ENCODE measurements at regions not wholly inside any gene's neighbourhood (a gene's known extent, or its start where the extent isn't known, plus 50 kb on each side); places are given as distances from the start of the nearest gene placed in this dataset.

DNA sequence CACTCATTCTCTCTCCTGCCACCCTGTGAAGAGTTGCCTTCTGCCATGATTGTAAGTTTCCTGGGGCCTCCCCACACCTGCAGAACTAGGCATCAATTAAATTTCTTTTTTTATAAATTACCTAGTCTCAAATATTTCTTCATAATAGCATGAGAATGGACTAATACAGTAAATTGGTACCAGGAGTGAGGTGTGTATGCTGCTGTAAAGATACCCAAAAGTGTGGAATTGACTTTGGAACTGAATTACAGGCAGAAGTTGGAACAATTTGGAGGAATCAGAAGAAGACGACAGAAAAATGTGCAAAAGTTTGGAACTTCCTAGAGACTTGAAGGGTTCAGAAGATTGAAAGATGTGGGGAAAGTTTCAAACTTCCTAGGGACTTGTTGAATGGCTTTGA is 308.1 kb upstream of the TMPRSS15 start:
- Mint-ChIP-seq H3K36me3 (ENCODE audit: low read depth) (no peaks in the 10 kb centered on the region), H3K9me3 (peaks cover 7% of the 10 kb centered on the region), H3K27ac (no peak overlapping the region), H3K4me3 (no peak overlapping the region), H3K4me1 (no peaks in the 10 kb centered on the region), H3K27me3 (ENCODE audit: insufficient read depth) (no peaks in the 10 kb centered on the region)
- DNase-seq: no peak
- H3K9ac ChIP-seq (ENCODE audit: extremely low read depth, low read length, poor library complexity, severe bottlenecking): no peak overlapping the region
- H3K36me3 ChIP-seq (ENCODE audit: control insufficient read depth, insufficient read depth, low read length): no peaks in the 10 kb centered on the region
- 71 to 77% methylated on average over 1 of the region's 1 CpG for WGBS, 2 experiments (ENCODE audit: insufficient coverage in 1 of 2, insufficient read length in 1 of 2)
- H3K9me3 ChIP-seq (ENCODE audit: control insufficient read depth, low read length): peaks cover 7% of the 10 kb centered on the region
- no peaks in the 10 kb centered on the region for H3K4me1 ChIP-seq (ENCODE audit: control insufficient read depth, insufficient read depth, low read length)
- no peak overlapping the region for H3K27ac ChIP-seq (ENCODE audit: low read depth, low read length)
- H3K4me3 ChIP-seq (ENCODE audit: low read length): no peak overlapping the region
- TF ChIP-seq CTCF (conservative IDR thresholded peaks at IDR 0.05): no peak
- no peaks in the 10 kb centered on the region for H3K27me3 ChIP-seq (ENCODE audit: control insufficient read depth, insufficient read depth, low read length, poor library complexity, severe bottlenecking)

DNA sequence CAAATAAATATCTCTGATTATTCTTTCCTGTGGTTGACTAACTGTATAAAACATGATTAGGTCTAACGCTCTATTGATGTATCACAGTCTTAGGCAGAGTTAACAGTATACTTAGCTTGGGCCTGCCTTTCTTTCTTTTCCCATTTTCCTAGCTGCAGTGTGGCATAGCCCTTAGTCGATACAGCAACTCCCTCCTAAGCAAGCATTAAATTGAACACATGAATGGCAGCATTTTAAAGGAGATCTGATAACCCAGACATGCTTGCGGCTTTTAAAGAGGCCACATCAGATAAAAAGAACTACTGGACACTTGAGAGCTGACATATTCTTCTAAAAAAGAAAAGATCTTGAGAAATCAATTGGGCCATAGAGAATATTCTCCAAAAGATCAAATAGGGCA is 312.0 kb upstream of the TMPRSS15 start:
- Mint-ChIP-seq H3K27ac (no peak overlapping the region), H3K36me3 (ENCODE audit: low read depth) (no peaks in the 10 kb centered on the region), H3K4me3 (no peak overlapping the region), H3K27me3 (ENCODE audit: insufficient read depth) (no peaks in the 10 kb centered on the region), H3K9me3 (peaks cover 7% of the 10 kb centered on the region), H3K4me1 (no peaks in the 10 kb centered on the region)
- 87 to 92% methylated on average over 2 to 3 of the region's 3 CpGs for WGBS, 2 experiments (ENCODE audit: insufficient coverage in 1 of 2, insufficient read length in 1 of 2)
- no peak overlapping the region for H3K27ac ChIP-seq (ENCODE audit: low read depth, low read length)
- H3K9ac ChIP-seq (ENCODE audit: extremely low read depth, low read length, poor library complexity, severe bottlenecking): no peak overlapping the region
- DNase-seq: no peak
- TF ChIP-seq CTCF (conservative IDR thresholded peaks at IDR 0.05): no peak
- no peaks in the 10 kb centered on the region for H3K27me3 ChIP-seq (ENCODE audit: control insufficient read depth, insufficient read depth, low read length, poor library complexity, severe bottlenecking)
- peaks cover 7% of the 10 kb centered on the region for H3K9me3 ChIP-seq (ENCODE audit: control insufficient read depth, low read length)
- H3K36me3 ChIP-seq (ENCODE audit: control insufficient read depth, insufficient read depth, low read length): no peaks in the 10 kb centered on the region
- H3K4me1 ChIP-seq (ENCODE audit: control insufficient read depth, insufficient read depth, low read length): no peaks in the 10 kb centered on the region
- H3K4me3 ChIP-seq (ENCODE audit: low read length): no peak overlapping the region

DNA sequence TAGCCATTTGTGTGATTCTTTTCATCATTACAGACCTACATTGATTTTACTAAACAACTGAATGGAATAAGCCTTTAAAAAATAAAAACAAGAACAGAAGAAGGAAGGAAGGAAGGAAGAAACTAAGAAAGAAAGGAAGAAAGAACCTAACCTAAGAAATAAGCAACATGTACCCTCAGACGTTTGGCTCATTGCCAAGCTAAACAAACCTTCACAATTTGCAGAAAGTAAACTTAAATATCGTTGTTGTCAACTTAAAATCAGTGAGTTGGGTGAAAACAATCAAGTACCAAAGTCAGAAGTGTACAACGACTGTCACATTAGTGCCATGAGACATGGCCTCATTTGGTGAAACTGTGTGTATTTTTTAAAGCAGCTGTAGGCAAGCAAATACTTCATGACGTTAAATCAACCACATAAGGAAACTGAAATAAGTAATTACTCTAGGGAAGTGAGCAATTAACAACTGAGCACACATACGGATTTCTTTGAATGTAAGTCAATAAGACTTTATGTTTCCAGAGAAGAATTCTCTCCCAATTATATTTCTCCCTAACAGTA is 313.1 kb upstream of the TMPRSS15 start:
- H3K4me3 Mint-ChIP-seq: no peak overlapping the region
- peaks cover 7% of the 10 kb centered on the region for H3K9me3 Mint-ChIP-seq
- H3K27ac Mint-ChIP-seq: no peak overlapping the region

More for the DNA sequence above, 313.1 kb upstream of the TMPRSS15 start:
- Mint-ChIP-seq H3K27me3 (ENCODE audit: insufficient read depth) (no peaks in the 10 kb centered on the region), H3K4me1 (no peaks in the 10 kb centered on the region), H3K36me3 (ENCODE audit: low read depth) (no peaks in the 10 kb centered on the region)
- Histone ChIP-seq H3K9ac (ENCODE audit: extremely low read depth, low read length, poor library complexity, severe bottlenecking) (no peak overlapping the region), H3K27ac (ENCODE audit: low read depth, low read length) (no peak overlapping the region), H3K27me3 (ENCODE audit: control insufficient read depth, insufficient read depth, low read length, poor library complexity, severe bottlenecking) (no peaks in the 10 kb centered on the region), H3K4me3 (ENCODE audit: low read length) (no peak overlapping the region), H3K36me3 (ENCODE audit: control insufficient read depth, insufficient read depth, low read length) (no peaks in the 10 kb centered on the region), H3K4me1 (ENCODE audit: control insufficient read depth, insufficient read depth, low read length) (no peaks in the 10 kb centered on the region), H3K9me3 (ENCODE audit: control insufficient read depth, low read length) (peaks cover 6% of the 10 kb centered on the region)
- no peak for TF ChIP-seq CTCF (conservative IDR thresholded peaks at IDR 0.05)
- WGBS, 2 experiments (ENCODE audit: insufficient coverage in 1 of 2, insufficient read length in 1 of 2): 93 to 95% methylated on average over 2 to 4 of the region's 5 CpGs
- DNase-seq: no peak

All from endodermal cell (in vitro differentiated cells).